ENCODE measurements at regions not wholly inside any gene's neighbourhood (a gene's known extent, or its start where the extent isn't known, plus 50 kb on each side); places are given as distances from the start of the nearest gene placed in this dataset.

DNA sequence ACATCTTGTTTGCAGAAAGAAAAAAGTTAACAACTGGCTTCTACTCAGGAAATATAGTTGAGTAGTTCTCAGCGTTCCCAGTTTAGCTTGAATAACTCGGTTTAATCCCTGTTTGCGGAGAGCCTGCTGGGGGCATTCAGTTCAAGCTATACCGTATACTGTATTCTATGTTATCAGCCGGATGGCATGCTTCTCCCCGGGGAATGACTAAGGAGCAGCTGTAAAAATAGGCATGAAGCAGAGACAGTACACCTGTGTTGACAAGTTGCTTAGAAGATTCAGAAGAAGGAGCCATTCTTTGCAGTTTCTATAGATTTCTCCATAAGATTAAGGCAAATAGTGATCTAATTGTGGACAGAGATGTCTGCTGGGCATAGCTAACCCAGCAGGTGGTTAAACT lies 267.8 kb upstream of the NCAM2 start:
- TF ChIP-seq PYGO2 (tag; IDR thresholded peaks at IDR 0.05) (no peak), STAT5A (IDR thresholded peaks at IDR 0.05; ENCODE audit: borderline replicate concordance, low read length) (no peak), CTCF (IDR thresholded peaks at IDR 0.05 in 2 of 3, conservative IDR thresholded peaks at IDR 0.05 in 1 of 3; ENCODE audit: insufficient read depth in 2 of 3, low read depth in 1 of 3, low read length in 3 of 3) (no peak), POLR2AphosphoS2 (IDR thresholded peaks at IDR 0.05; ENCODE audit: low read length) (no peak), JUN (IDR thresholded peaks at IDR 0.05; ENCODE audit: borderline replicate concordance, low read depth, low read length) (no peak), JUN (CRISPR knock-in tag; IDR thresholded peaks at IDR 0.05; ENCODE audit: borderline replicate concordance) (no peak)
- TF ChIP-seq, protein P1, sequence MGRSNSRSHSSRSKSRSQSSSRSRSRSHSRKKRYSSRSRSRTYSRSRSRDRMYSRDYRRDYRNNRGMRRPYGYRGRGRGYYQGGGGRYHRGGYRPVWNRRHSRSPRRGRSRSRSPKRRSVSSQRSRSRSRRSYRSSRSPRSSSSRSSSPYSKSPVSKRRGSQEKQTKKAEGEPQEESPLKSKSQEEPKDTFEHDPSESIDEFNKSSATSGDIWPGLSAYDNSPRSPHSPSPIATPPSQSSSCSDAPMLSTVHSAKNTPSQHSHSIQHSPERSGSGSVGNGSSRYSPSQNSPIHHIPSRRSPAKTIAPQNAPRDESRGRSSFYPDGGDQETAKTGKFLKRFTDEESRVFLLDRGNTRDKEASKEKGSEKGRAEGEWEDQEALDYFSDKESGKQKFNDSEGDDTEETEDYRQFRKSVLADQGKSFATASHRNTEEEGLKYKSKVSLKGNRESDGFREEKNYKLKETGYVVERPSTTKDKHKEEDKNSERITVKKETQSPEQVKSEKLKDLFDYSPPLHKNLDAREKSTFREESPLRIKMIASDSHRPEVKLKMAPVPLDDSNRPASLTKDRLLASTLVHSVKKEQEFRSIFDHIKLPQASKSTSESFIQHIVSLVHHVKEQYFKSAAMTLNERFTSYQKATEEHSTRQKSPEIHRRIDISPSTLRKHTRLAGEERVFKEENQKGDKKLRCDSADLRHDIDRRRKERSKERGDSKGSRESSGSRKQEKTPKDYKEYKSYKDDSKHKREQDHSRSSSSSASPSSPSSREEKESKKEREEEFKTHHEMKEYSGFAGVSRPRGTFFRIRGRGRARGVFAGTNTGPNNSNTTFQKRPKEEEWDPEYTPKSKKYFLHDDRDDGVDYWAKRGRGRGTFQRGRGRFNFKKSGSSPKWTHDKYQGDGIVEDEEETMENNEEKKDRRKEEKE (IDR thresholded peaks at IDR 0.05; ENCODE audit: borderline replicate concordance in 1 of 2, control insufficient read depth in 1 of 2, low read depth in 2 of 2, low read length in 1 of 2): no peak
- TF ChIP-seq, protein P2, sequence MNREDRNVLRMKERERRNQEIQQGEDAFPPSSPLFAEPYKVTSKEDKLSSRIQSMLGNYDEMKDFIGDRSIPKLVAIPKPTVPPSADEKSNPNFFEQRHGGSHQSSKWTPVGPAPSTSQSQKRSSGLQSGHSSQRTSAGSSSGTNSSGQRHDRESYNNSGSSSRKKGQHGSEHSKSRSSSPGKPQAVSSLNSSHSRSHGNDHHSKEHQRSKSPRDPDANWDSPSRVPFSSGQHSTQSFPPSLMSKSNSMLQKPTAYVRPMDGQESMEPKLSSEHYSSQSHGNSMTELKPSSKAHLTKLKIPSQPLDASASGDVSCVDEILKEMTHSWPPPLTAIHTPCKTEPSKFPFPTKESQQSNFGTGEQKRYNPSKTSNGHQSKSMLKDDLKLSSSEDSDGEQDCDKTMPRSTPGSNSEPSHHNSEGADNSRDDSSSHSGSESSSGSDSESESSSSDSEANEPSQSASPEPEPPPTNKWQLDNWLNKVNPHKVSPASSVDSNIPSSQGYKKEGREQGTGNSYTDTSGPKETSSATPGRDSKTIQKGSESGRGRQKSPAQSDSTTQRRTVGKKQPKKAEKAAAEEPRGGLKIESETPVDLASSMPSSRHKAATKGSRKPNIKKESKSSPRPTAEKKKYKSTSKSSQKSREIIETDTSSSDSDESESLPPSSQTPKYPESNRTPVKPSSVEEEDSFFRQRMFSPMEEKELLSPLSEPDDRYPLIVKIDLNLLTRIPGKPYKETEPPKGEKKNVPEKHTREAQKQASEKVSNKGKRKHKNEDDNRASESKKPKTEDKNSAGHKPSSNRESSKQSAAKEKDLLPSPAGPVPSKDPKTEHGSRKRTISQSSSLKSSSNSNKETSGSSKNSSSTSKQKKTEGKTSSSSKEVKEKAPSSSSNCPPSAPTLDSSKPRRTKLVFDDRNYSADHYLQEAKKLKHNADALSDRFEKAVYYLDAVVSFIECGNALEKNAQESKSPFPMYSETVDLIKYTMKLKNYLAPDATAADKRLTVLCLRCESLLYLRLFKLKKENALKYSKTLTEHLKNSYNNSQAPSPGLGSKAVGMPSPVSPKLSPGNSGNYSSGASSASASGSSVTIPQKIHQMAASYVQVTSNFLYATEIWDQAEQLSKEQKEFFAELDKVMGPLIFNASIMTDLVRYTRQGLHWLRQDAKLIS (CRISPR knock-in tag; IDR thresholded peaks at IDR 0.05): no peak

All from K562 (cell line).